ENCODE measurements at regions not wholly inside any gene's neighbourhood (a gene's known extent, or its start where the extent isn't known, plus 50 kb on each side); places are given as distances from the start of the nearest gene placed in this dataset.
A peak's percentile ranks its signal among the peaks of the same experiment; 100 is the strongest.

DNA sequence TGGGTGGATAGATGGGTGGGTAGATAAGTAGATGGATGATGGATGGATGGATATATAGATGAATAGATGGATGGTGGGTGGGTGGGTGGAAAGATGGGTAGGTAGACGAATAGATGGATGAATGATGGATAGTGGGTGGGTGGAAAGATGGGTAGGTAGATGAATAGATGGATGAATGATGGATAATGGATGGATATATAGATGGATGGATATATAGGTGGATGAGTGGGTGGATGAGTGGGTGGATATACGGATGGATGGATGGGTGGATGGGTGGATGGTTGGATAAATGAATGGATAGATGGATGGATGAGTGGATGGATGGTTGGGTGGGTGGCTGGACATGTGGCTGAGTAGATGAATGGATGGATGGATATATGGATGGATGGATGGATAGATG lies 53.1 kb upstream of the THY1 start:
- H3K9me3 ChIP-seq, result no peaks in the 10 kb centered on the region
- peak overlapping the region in 1 of 4 donors; percentile 71 for H3K27ac ChIP-seq (replicated peaks in 1 of 4)
- 88% methylated on average over 2 of the region's 2 CpGs for WGBS
- no peaks in the 10 kb centered on the region for H3K36me3 ChIP-seq
- TF ChIP-seq POLR2AphosphoS5 (IDR thresholded peaks at IDR 0.05) (no peak), POLR2A (IDR thresholded peaks at IDR 0.05; ENCODE audit: low read depth) (no peak), EP300 (IDR thresholded peaks at IDR 0.05) (no peak)
- TF ChIP-seq, protein P1, sequence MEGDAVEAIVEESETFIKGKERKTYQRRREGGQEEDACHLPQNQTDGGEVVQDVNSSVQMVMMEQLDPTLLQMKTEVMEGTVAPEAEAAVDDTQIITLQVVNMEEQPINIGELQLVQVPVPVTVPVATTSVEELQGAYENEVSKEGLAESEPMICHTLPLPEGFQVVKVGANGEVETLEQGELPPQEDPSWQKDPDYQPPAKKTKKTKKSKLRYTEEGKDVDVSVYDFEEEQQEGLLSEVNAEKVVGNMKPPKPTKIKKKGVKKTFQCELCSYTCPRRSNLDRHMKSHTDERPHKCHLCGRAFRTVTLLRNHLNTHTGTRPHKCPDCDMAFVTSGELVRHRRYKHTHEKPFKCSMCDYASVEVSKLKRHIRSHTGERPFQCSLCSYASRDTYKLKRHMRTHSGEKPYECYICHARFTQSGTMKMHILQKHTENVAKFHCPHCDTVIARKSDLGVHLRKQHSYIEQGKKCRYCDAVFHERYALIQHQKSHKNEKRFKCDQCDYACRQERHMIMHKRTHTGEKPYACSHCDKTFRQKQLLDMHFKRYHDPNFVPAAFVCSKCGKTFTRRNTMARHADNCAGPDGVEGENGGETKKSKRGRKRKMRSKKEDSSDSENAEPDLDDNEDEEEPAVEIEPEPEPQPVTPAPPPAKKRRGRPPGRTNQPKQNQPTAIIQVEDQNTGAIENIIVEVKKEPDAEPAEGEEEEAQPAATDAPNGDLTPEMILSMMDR (IDR thresholded peaks at IDR 0.05), result no peak
- no peaks in the 10 kb centered on the region for H3K27me3 ChIP-seq
- DNase-seq (ENCODE audit: extremely low spot score), result no peak
- intact Hi-C loops (cut with DNase I), result no loop called here
- no peak overlapping the region for H3K4me3 ChIP-seq
- H3K4me1 ChIP-seq, result peaks cover 0 to 23% (median 18%) of the 10 kb centered on the region in 4 donors

DNA sequence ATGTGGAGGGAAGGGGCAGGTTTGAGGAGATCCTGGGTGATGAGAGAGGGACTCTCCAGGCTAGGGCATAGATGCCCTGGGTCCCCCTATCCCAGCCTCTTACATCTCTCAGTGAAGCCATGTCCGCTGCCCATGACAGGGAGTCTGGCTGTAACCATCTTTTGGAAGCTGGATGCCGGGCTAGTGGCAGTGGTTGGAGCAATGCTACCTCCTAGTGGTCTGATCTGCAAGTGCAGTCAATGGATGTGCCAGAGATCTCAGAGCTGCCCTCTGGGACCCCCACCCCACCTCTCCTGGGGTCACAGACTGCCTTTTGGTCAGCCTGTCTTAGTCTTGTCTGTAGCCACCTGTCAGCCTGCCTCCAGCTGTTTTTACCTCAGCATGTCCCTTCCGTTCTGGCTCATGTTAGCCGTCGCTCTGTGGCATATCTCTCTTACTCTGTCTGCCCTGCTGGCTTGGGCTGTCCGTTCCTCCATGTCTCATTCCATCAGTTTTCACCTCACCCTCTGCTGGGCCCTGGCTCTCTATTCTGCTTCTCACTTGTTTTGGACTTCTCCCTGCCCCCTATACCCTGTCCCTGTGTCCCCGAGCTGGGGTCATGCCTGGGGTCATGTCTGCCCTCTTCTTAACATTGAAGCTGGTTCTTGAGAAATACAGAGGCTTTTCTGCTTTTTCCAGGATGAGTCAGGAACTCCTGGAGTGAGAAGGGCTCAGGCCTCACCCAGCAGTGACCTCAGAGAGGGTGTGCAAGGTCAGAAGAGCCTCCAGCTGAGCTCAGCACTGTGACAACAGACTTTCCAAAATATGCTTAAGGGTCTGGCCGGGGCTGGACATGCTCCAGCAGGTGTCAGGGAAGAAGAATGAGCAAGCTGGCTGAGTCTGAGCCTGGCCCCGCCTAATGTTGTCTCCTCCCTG lies 52.0 kb upstream of the THY1 start:
- no peaks in the 10 kb centered on the region for H3K27me3 ChIP-seq
- H3K9me3 ChIP-seq, result no peaks in the 10 kb centered on the region
- no peaks in the 10 kb centered on the region for H3K36me3 ChIP-seq
- peak; percentile 92 for DNase-seq (ENCODE audit: extremely low spot score)
- WGBS, result 37% methylated on average over 7 of the region's 9 CpGs
- peak overlapping the region; percentile 55 to 71 (median 64) for H3K27ac ChIP-seq (replicated peaks in 1 of 4)
- intact Hi-C loops (cut with DNase I), result loop anchor here (2.0 to 5.0 kb wide), 3 partner anchors 58 to 118 kb away; partner anchors contain the start of gene USP2
- TF ChIP-seq EP300 (IDR thresholded peaks at IDR 0.05) (no peak), POLR2AphosphoS5 (IDR thresholded peaks at IDR 0.05) (peak; percentile 22 to 49), POLR2A (IDR thresholded peaks at IDR 0.05; ENCODE audit: low read depth) (no peak)
- TF ChIP-seq, protein P1 (IDR thresholded peaks at IDR 0.05), result peak; percentile 89 to 92 (median 90)
- peaks cover 0 to 32% (median 23%) of the 10 kb centered on the region in 4 donors for H3K4me1 ChIP-seq
- no peak overlapping the region for H3K4me3 ChIP-seq

DNA sequence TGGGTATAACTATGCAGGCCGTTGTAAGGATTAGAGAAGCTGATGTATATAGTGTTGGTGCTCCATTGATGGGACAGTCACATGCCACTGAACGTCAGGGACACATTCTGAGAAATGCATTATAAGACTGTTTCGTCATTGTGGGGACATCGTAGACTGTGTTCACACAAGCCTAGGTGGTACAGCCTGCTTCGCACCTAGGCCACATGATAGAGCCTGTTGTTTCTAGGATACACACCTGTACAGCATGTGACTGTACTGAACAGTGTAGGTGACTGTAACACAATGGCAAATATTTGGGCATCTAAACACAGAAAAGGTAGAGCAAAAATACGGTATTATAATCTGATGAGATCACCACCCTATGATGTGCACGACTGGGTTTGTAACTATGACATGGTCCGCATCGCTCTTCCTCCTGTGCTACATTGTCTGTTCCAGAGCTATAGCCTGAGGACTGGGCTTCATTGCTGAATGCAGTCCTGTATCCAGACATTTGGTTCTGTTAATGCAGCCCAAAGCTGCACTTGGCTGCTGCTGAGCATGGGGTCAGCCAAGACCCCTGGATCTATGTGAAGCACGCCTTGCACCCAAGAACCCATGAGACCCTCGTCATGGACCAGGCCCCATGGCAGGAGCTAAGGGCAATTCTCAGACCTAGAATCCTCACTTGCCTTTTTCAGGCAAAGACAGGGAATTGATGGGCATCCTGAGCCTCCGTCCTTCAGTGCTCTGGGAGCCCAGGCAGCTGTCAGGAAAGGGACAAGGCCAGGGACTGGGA lies 51.1 kb upstream of the THY1 start:
- TF ChIP-seq, protein P1 (IDR thresholded peaks at IDR 0.05), result no peak
- no peak for TF ChIP-seq POLR2A (IDR thresholded peaks at IDR 0.05; ENCODE audit: low read depth)
- no peak for TF ChIP-seq POLR2AphosphoS5 (IDR thresholded peaks at IDR 0.05)
- no peak for TF ChIP-seq EP300 (IDR thresholded peaks at IDR 0.05)
- peaks cover 0 to 32% (median 23%) of the 10 kb centered on the region in 4 donors for H3K4me1 ChIP-seq
- H3K27ac ChIP-seq (replicated peaks in 1 of 4), result peak overlapping the region; percentile 55 to 71 (median 64)
- H3K9me3 ChIP-seq, result no peaks in the 10 kb centered on the region
- no peaks in the 10 kb centered on the region for H3K27me3 ChIP-seq
- no peaks in the 10 kb centered on the region for H3K36me3 ChIP-seq
- 84% methylated on average over 9 of the region's 12 CpGs for WGBS
- intact Hi-C loops (cut with DNase I), result loop anchor here (2.0 to 5.0 kb wide), 3 partner anchors 57 to 117 kb away; partner anchors contain the start of gene USP2
- DNase-seq (ENCODE audit: extremely low spot score), result peak; percentile 74
- H3K4me3 ChIP-seq, result no peak overlapping the region

DNA sequence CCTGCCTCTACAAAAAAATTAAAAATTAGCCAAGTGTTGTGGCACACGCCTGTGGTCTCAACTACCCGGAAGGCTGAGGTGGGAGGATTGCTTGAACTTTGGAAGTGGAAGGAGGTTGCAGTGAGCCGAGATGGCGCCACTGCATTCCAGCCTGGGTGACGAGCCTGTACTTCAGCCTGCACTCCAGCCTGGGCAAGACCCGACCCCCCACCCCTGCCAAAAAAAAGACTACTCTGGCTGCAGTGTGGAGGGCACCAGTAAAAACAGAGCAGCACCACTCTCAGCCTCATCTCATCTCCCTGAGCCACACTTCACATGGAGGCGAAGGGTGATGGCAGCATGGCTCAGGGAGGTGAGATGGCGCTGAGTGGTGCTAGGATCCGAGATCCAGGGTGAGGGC lies 50.3 kb upstream of the THY1 start:
- H3K36me3 ChIP-seq, result no peaks in the 10 kb centered on the region
- H3K4me1 ChIP-seq, result peaks cover 0 to 32% (median 23%) of the 10 kb centered on the region in 4 donors
- intact Hi-C loops (cut with DNase I), result loop anchor here (5.0 kb wide), 2 partner anchors 56 to 116 kb away; no protein-coding TSS in a partner anchor
- 87% methylated on average over 8 of the region's 9 CpGs for WGBS
- no peak overlapping the region for H3K4me3 ChIP-seq
- H3K27me3 ChIP-seq, result no peaks in the 10 kb centered on the region
- H3K9me3 ChIP-seq, result no peaks in the 10 kb centered on the region
- no peak for TF ChIP-seq EP300 (IDR thresholded peaks at IDR 0.05)
- TF ChIP-seq POLR2AphosphoS5 (IDR thresholded peaks at IDR 0.05), result no peak
- TF ChIP-seq, protein P1 (IDR thresholded peaks at IDR 0.05), result no peak
- TF ChIP-seq POLR2A (IDR thresholded peaks at IDR 0.05; ENCODE audit: low read depth), result no peak
- no peak for DNase-seq (ENCODE audit: extremely low spot score)
- no peak overlapping the region for H3K27ac ChIP-seq (replicated peaks in 1 of 4)
